B cell (primary cell): ENCODE measurements at regions not wholly inside any gene's neighbourhood (a gene's known extent, or its start where the extent isn't known, plus 50 kb on each side); places are given as distances from the start of the nearest gene placed in this dataset.

Experiments used
- CTCF ChIP-seq: fragments of 200-600 bp; IDR thresholded peaks from one replicate; pipeline ENCODE4 v1.8.0; 2022; ENCODE audit warnings: antibody characterized with exemption, mild to moderate bottlenecking
- EZH2 ChIP-seq: IDR thresholded peaks from 2 replicates; pipeline ENCODE4 v1.6.1; 2012; ENCODE audit warnings: borderline replicate concordance, low read depth, mild to moderate bottlenecking, moderate library complexity, low read length; ENCODE audit not compliant: insufficient read depth, poor library complexity, severe bottlenecking

GRCh38 chrX:35439034-35439660, 359.0 kb upstream of the MAGEB16 start:
- TF ChIP-seq EZH2 = no peak
- TF ChIP-seq CTCF = no peak
